ENCODE measurements at regions not wholly inside any gene's neighbourhood (a gene's known extent, or its start where the extent isn't known, plus 50 kb on each side); places are given as distances from the start of the nearest gene placed in this dataset.

- peaks cover 12% of the 10 kb centered on the region for H3K4me1 ChIP-seq
- no peaks in the 10 kb centered on the region for H3K27me3 ChIP-seq
- H3K4me3 ChIP-seq: no peak overlapping the region
- DNase-seq (no peak), ATAC-seq (no peak)
- H3K9me3 ChIP-seq: peaks cover 0 to 6% (median 0%) of the 10 kb centered on the region in 3 donors
- TF ChIP-seq POLR2A (IDR thresholded peaks at IDR 0.05) (no peak), CTCF (IDR thresholded peaks at IDR 0.05) (no peak)
- no peak overlapping the region for H3K27ac ChIP-seq
- intact Hi-C loops (cut with DNase I): no loop called here
- H3K36me3 ChIP-seq (replicated peaks in 1 of 2; ENCODE audit: insufficient read depth in 1 of 2, low read depth in 2 of 2): no peaks in the 10 kb centered on the region
Measured at GRCh38 chr4:96729641-96730040, 889.7 kb downstream of the PDHA2 start.

GRCh38 chr4:96730432-96730831, 890.5 kb downstream of the PDHA2 start:
- H3K9me3 ChIP-seq: peaks cover 0 to 6% (median 0%) of the 10 kb centered on the region in 3 donors
- WGBS, 2 donors: 84 to 86% methylated on average over 3 of the region's 3 CpGs
- H3K4me1 ChIP-seq: peaks cover 12% of the 10 kb centered on the region
- no peaks in the 10 kb centered on the region for H3K36me3 ChIP-seq (replicated peaks in 1 of 2; ENCODE audit: insufficient read depth in 1 of 2, low read depth in 2 of 2)
- no peaks in the 10 kb centered on the region for H3K27me3 ChIP-seq
- no peak for TF ChIP-seq CTCF (IDR thresholded peaks at IDR 0.05)
- TF ChIP-seq POLR2A (IDR thresholded peaks at IDR 0.05): no peak
- H3K27ac ChIP-seq: no peak overlapping the region
- DNase-seq: no peak
- ATAC-seq: no peak
- H3K4me3 ChIP-seq: no peak overlapping the region
- intact Hi-C loops (cut with DNase I): no loop called here

GRCh38 chr4:96736352-96736889, 896.5 kb downstream of the PDHA2 start:
- 78 to 82% methylated on average over 2 of the region's 2 CpGs for WGBS, 2 donors
- no peak for DNase-seq
- intact Hi-C loops (cut with DNase I): no loop called here

GRCh38 chr4:96739101-96739500, 899.2 kb downstream of the PDHA2 start:
- Histone ChIP-seq H3K9me3 (no peaks in the 10 kb centered on the region), H3K36me3 (replicated peaks in 1 of 2; ENCODE audit: insufficient read depth in 1 of 2, low read depth in 2 of 2) (no peaks in the 10 kb centered on the region), H3K27ac (no peak overlapping the region), H3K4me3 (no peak overlapping the region), H3K4me1 (no peaks in the 10 kb centered on the region), H3K27me3 (no peaks in the 10 kb centered on the region)
- no peak for TF ChIP-seq POLR2A (IDR thresholded peaks at IDR 0.05)
- TF ChIP-seq CTCF (IDR thresholded peaks at IDR 0.05): no peak
- intact Hi-C loops (cut with DNase I): no loop called here
- no peak for ATAC-seq
- no peak for DNase-seq

More at GRCh38 chr4:96736352-96736889, 896.5 kb downstream of the PDHA2 start:
- no peaks in the 10 kb centered on the region for H3K4me1 ChIP-seq
- H3K27ac ChIP-seq: no peak overlapping the region
- TF ChIP-seq CTCF (IDR thresholded peaks at IDR 0.05) (no peak), POLR2A (IDR thresholded peaks at IDR 0.05) (no peak)
- no peaks in the 10 kb centered on the region for H3K36me3 ChIP-seq (replicated peaks in 1 of 2; ENCODE audit: insufficient read depth in 1 of 2, low read depth in 2 of 2)
- H3K27me3 ChIP-seq: no peaks in the 10 kb centered on the region
- H3K9me3 ChIP-seq: peaks cover 0 to 6% (median 0%) of the 10 kb centered on the region in 3 donors
- no peak for ATAC-seq
- H3K4me3 ChIP-seq: no peak overlapping the region

GRCh38 chr4:96742332-96743014, 902.6 kb downstream of the PDHA2 start:
- no peaks in the 10 kb centered on the region for H3K4me1 ChIP-seq
- H3K9me3 ChIP-seq: no peaks in the 10 kb centered on the region
- DNase-seq: no peak
- H3K4me3 ChIP-seq: no peak overlapping the region
- TF ChIP-seq POLR2A (IDR thresholded peaks at IDR 0.05) (no peak), CTCF (IDR thresholded peaks at IDR 0.05) (no peak)
- H3K36me3 ChIP-seq (replicated peaks in 1 of 2; ENCODE audit: insufficient read depth in 1 of 2, low read depth in 2 of 2): no peaks in the 10 kb centered on the region
- H3K27me3 ChIP-seq: no peaks in the 10 kb centered on the region
- H3K27ac ChIP-seq: no peak overlapping the region
- WGBS, 2 donors: 87% methylated on average over 15 to 21 of the region's 24 CpGs
- intact Hi-C loops (cut with DNase I): no loop called here
- no peak for ATAC-seq

Data from body of pancreas (tissue), 4 donors.